ENCODE measurements at regions not wholly inside any gene's neighbourhood (a gene's known extent, or its start where the extent isn't known, plus 50 kb on each side); places are given as distances from the start of the nearest gene placed in this dataset.

GRCh38 chr6:78583079-78583478 lies 284.3 kb upstream of the IRAK1BP1 start:
- no peak overlapping the region for H3K4me3 ChIP-seq
- H3F3A ChIP-seq (replicated peaks; ENCODE audit: low read depth), result no peaks in the 10 kb centered on the region
- Mint-ChIP-seq H3K4me1 (peaks cover 25% of the 10 kb centered on the region), H3K9me3 (no peaks in the 10 kb centered on the region), H3K27me3 (ENCODE audit: insufficient read depth, low read depth, poor library complexity) (no peaks in the 10 kb centered on the region), H3K27ac (no peak overlapping the region), H3K4me3 (no peak overlapping the region), H3K36me3 (ENCODE audit: low read depth) (no peaks in the 10 kb centered on the region)
- H3K4me1 ChIP-seq (ENCODE audit: insufficient read depth), result peaks cover 11% of the 10 kb centered on the region; the same call in 1 of the 2 replicates
- H3K9me2 ChIP-seq (ENCODE audit: insufficient read depth), result no peaks in the 10 kb centered on the region
- no peaks in the 10 kb centered on the region for H3K36me3 ChIP-seq (ENCODE audit: insufficient read depth)
- no peaks in the 10 kb centered on the region for H4K20me1 ChIP-seq (replicated peaks; ENCODE audit: insufficient read depth)
- ATAC-seq (no peak), DNase-seq (ENCODE audit: low spot score) (no peak)
- H3K27me3 ChIP-seq (ENCODE audit: insufficient read depth), result no peaks in the 10 kb centered on the region
- H3K27ac ChIP-seq (ENCODE audit: low read depth), result no peak overlapping the region
- no peaks in the 10 kb centered on the region for H3K79me2 ChIP-seq (replicated peaks; ENCODE audit: insufficient read depth)
- no peak overlapping the region for H2AFZ ChIP-seq
- no peak overlapping the region for H3K4me2 ChIP-seq
- TF ChIP-seq CTCF (conservative IDR thresholded peaks at IDR 0.05; ENCODE audit: low read depth in 2 of 2), result no peak
- TF ChIP-seq EZH2phosphoT487 (IDR thresholded peaks at IDR 0.05; ENCODE audit: unreplicated experiment), result no peak
- TF ChIP-seq NANOG (IDR thresholded peaks at IDR 0.05; ENCODE audit: borderline replicate concordance), result no peak
- TF ChIP-seq JUNB (IDR thresholded peaks at IDR 0.05; ENCODE audit: unreplicated experiment), result no peak
- TF ChIP-seq POLR2AphosphoS5 (IDR thresholded peaks at IDR 0.05; ENCODE audit: low read depth), result no peak
- TF ChIP-seq STAT1 (IDR thresholded peaks at IDR 0.05; ENCODE audit: unreplicated experiment), result no peak
- TF ChIP-seq CREB1 (CRISPR knock-in tag; IDR thresholded peaks at IDR 0.05; ENCODE audit: low read depth), result no peak
- no peak for TF ChIP-seq ZNF462 (CRISPR knock-in tag; IDR thresholded peaks at IDR 0.05)
- no peak for TF ChIP-seq ZNF331 (CRISPR knock-in tag; IDR thresholded peaks at IDR 0.05; ENCODE audit: low read depth)
- no peak for TF ChIP-seq ETS1 (IDR thresholded peaks at IDR 0.05)
- TF ChIP-seq ZNF114 (CRISPR knock-in tag; IDR thresholded peaks at IDR 0.05), result no peak
- TF ChIP-seq REST (IDR thresholded peaks at IDR 0.05; ENCODE audit: unreplicated experiment), result no peak
- no peak for TF ChIP-seq EZH2 (IDR thresholded peaks at IDR 0.05; ENCODE audit: low read depth, unreplicated experiment)

All from GM23338 (cell line).